B cell (primary cell): ENCODE measurements at regions not wholly inside any gene's neighbourhood (a gene's known extent, or its start where the extent isn't known, plus 50 kb on each side); places are given as distances from the start of the nearest gene placed in this dataset.

Source experiments
- CTCF ChIP-seq: fragments of 200-600 bp; IDR thresholded peaks from one replicate; pipeline ENCODE4 v1.8.0; 2022; ENCODE audit warnings: antibody characterized with exemption, mild to moderate bottlenecking
- EZH2 ChIP-seq: IDR thresholded peaks from 2 replicates; pipeline ENCODE4 v1.6.1; 2012; ENCODE audit warnings: borderline replicate concordance, low read depth, mild to moderate bottlenecking, moderate library complexity, low read length; ENCODE audit not compliant: insufficient read depth, poor library complexity, severe bottlenecking

GRCh38 chr15:37229855-37230619, 129.7 kb upstream of the MEIS2 start:
- TF ChIP-seq EZH2 (no peak), CTCF (no peak)
